ENCODE measurements at regions not wholly inside any gene's neighbourhood (a gene's known extent, or its start where the extent isn't known, plus 50 kb on each side); places are given as distances from the start of the nearest gene placed in this dataset.

DNA sequence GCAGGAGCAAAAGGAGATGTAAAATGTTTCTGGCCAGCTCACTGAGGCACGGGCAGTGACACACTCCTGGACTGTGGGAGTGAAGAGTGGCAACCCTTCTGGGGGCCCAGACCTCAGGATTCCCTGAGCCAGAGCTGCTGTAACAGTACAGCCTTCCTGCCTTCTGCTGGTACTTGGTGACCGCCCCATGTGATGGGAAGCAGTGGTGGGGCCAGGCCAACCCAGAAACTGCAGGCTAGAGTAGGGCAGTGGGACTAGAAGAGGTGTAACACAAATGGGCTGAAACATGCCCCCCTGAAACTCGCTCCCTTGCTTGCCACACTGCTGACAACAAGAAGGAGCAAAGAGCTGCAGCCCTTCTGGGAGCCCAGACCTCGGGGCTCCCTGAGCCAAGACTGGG lies 217.1 kb upstream of the TRPC4 start:
- no peak overlapping the region for H3K4me3 Mint-ChIP-seq
- H3K9me3 Mint-ChIP-seq, result peaks cover 31% of the 10 kb centered on the region

GRCh38 chr13:38086013-38086412 lies 216.4 kb upstream of the TRPC4 start:
- ATAC-seq, result no peak
- H3K36me3 ChIP-seq (ENCODE audit: insufficient read depth), result no peaks in the 10 kb centered on the region
- no peak overlapping the region for H2AFZ ChIP-seq
- no peak overlapping the region for H3K27ac ChIP-seq (ENCODE audit: low read depth)
- H3K4me2 ChIP-seq, result no peak overlapping the region
- H3K27me3 ChIP-seq (ENCODE audit: insufficient read depth), result no peaks in the 10 kb centered on the region
- no peaks in the 10 kb centered on the region for H3K4me1 Mint-ChIP-seq
- DNase-seq (ENCODE audit: low spot score), result no peak
- H4K20me1 ChIP-seq (replicated peaks; ENCODE audit: insufficient read depth), result no peaks in the 10 kb centered on the region
- no peaks in the 10 kb centered on the region for H3K79me2 ChIP-seq (replicated peaks; ENCODE audit: insufficient read depth)
- no peaks in the 10 kb centered on the region for H3F3A ChIP-seq (replicated peaks; ENCODE audit: low read depth)
- H3K9me2 ChIP-seq (ENCODE audit: insufficient read depth), result peaks cover 4% of the 10 kb centered on the region; the same call in 1 of the 2 replicates
- TF ChIP-seq, protein P1, sequence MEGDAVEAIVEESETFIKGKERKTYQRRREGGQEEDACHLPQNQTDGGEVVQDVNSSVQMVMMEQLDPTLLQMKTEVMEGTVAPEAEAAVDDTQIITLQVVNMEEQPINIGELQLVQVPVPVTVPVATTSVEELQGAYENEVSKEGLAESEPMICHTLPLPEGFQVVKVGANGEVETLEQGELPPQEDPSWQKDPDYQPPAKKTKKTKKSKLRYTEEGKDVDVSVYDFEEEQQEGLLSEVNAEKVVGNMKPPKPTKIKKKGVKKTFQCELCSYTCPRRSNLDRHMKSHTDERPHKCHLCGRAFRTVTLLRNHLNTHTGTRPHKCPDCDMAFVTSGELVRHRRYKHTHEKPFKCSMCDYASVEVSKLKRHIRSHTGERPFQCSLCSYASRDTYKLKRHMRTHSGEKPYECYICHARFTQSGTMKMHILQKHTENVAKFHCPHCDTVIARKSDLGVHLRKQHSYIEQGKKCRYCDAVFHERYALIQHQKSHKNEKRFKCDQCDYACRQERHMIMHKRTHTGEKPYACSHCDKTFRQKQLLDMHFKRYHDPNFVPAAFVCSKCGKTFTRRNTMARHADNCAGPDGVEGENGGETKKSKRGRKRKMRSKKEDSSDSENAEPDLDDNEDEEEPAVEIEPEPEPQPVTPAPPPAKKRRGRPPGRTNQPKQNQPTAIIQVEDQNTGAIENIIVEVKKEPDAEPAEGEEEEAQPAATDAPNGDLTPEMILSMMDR (conservative IDR thresholded peaks at IDR 0.05; ENCODE audit: low read depth in 2 of 2), result no peak
- no peak for TF ChIP-seq REST (IDR thresholded peaks at IDR 0.05; ENCODE audit: unreplicated experiment)
- no peak for TF ChIP-seq NANOG (IDR thresholded peaks at IDR 0.05; ENCODE audit: borderline replicate concordance)
- no peak for TF ChIP-seq CREB1 (CRISPR knock-in tag; IDR thresholded peaks at IDR 0.05; ENCODE audit: low read depth)
- no peak for TF ChIP-seq EZH2phosphoT487 (IDR thresholded peaks at IDR 0.05; ENCODE audit: unreplicated experiment)
- TF ChIP-seq ZNF462 (CRISPR knock-in tag; IDR thresholded peaks at IDR 0.05), result no peak
- no peak for TF ChIP-seq POLR2AphosphoS5 (IDR thresholded peaks at IDR 0.05; ENCODE audit: low read depth)
- no peak for TF ChIP-seq JUNB (IDR thresholded peaks at IDR 0.05; ENCODE audit: unreplicated experiment)
- no peak overlapping the region for H3K27ac Mint-ChIP-seq
- peaks cover 31% of the 10 kb centered on the region for H3K9me3 Mint-ChIP-seq
- H3K4me3 ChIP-seq, result no peak overlapping the region
- no peaks in the 10 kb centered on the region for H3K27me3 Mint-ChIP-seq (ENCODE audit: insufficient read depth, low read depth, poor library complexity)
- H3K4me3 Mint-ChIP-seq, result no peak overlapping the region
- peaks cover 15% of the 10 kb centered on the region for H3K36me3 Mint-ChIP-seq (ENCODE audit: low read depth)
- no peaks in the 10 kb centered on the region for H3K4me1 ChIP-seq (ENCODE audit: insufficient read depth)

More for the DNA sequence above, 217.1 kb upstream of the TRPC4 start:
- H3K27me3 Mint-ChIP-seq (ENCODE audit: insufficient read depth, low read depth, poor library complexity), result no peaks in the 10 kb centered on the region
- no peaks in the 10 kb centered on the region for H3K4me1 ChIP-seq (ENCODE audit: insufficient read depth)
- peaks cover 5% of the 10 kb centered on the region; the same call in 1 of the 2 replicates for H3K9me2 ChIP-seq (ENCODE audit: insufficient read depth)
- H3K4me1 Mint-ChIP-seq, result no peaks in the 10 kb centered on the region
- no peak overlapping the region for H3K4me2 ChIP-seq
- DNase-seq (ENCODE audit: low spot score), result no peak
- no peaks in the 10 kb centered on the region for H3K36me3 ChIP-seq (ENCODE audit: insufficient read depth)
- ATAC-seq, result no peak
- no peak overlapping the region for H3K4me3 ChIP-seq
- no peak overlapping the region for H3K27ac ChIP-seq (ENCODE audit: low read depth)
- no peaks in the 10 kb centered on the region for H3K79me2 ChIP-seq (replicated peaks; ENCODE audit: insufficient read depth)
- H4K20me1 ChIP-seq (replicated peaks; ENCODE audit: insufficient read depth), result no peaks in the 10 kb centered on the region
- peaks cover 15% of the 10 kb centered on the region for H3K36me3 Mint-ChIP-seq (ENCODE audit: low read depth)
- no peak overlapping the region for H3K27ac Mint-ChIP-seq
- H3F3A ChIP-seq (replicated peaks; ENCODE audit: low read depth), result no peaks in the 10 kb centered on the region
- no peak overlapping the region for H2AFZ ChIP-seq
- TF ChIP-seq ZNF331 (CRISPR knock-in tag; IDR thresholded peaks at IDR 0.05; ENCODE audit: low read depth) (no peak), ZNF114 (CRISPR knock-in tag; IDR thresholded peaks at IDR 0.05) (no peak), EZH2phosphoT487 (IDR thresholded peaks at IDR 0.05; ENCODE audit: unreplicated experiment) (no peak), POLR2AphosphoS5 (IDR thresholded peaks at IDR 0.05; ENCODE audit: low read depth) (no peak)
- H3K27me3 ChIP-seq (ENCODE audit: insufficient read depth), result no peaks in the 10 kb centered on the region
